SU-DHL-6 (cell line): ENCODE measurements at regions not wholly inside any gene's neighbourhood (a gene's known extent, or its start where the extent isn't known, plus 50 kb on each side); places are given as distances from the start of the nearest gene placed in this dataset.

Experiments
- H2AFZ ChIP-seq: fragments of 200-600 bp; sonication (generic); 2 replicates; pipeline ENCODE4 v1.6.1; 2014; ENCODE audit warnings: low read depth, mild to moderate bottlenecking, moderate library complexity, mixed read lengths, antibody characterized with exemption, low read length; ENCODE audit not compliant: severe bottlenecking
- H3F3A ChIP-seq: fragments of 200-600 bp; shearing (Covaris generic); 2 replicates; pipeline ENCODE4 v1.6.0; 2016; ENCODE audit warnings: antibody characterized with exemption, mild to moderate bottlenecking; ENCODE audit not compliant: insufficient read depth
- H3K27ac ChIP-seq: fragments of 200-600 bp; sonication (generic); 2 replicates; pipeline ENCODE4 v1.5.1; 2016; ENCODE audit warnings: low read depth, mild to moderate bottlenecking, low read length, moderate library complexity, mixed read lengths
- H3K27me3 ChIP-seq: fragments of 200-600 bp; sonication (generic), shearing (Covaris generic); 2 replicates; pipeline ENCODE4 v1.6.0; 2014; ENCODE audit warnings: mild to moderate bottlenecking, low read length
- H3K36me3 ChIP-seq: fragments of 200-600 bp; sonication (generic); 2 replicates; pipeline ENCODE4 v1.6.1; 2014; ENCODE audit warnings: mild to moderate bottlenecking, low read length, mixed read lengths
- H3K4me2 ChIP-seq: fragments of 300-600, 200-600 bp; shearing (Covaris generic), sonication (generic); 2 replicates; pipeline ENCODE4 v1.6.0; 2014; ENCODE audit warnings: low read length, low read depth, mild to moderate bottlenecking; ENCODE audit not compliant: poor library complexity, severe bottlenecking
- H3K4me3 ChIP-seq: fragments of 200-600 bp; sonication (generic); 2 replicates; pipeline ENCODE4 v1.5.1; 2014; ENCODE audit warnings: antibody characterized with exemption, low read length, mild to moderate bottlenecking, mixed read lengths; ENCODE audit not compliant: insufficient read depth, poor library complexity, severe bottlenecking
- H3K79me2 ChIP-seq: fragments of 200-600 bp; sonication (generic); 2 replicates; pipeline ENCODE4 v1.6.1; 2014; ENCODE audit warnings: mild to moderate bottlenecking, low read length, moderate library complexity; ENCODE audit not compliant: insufficient read depth
- H3K9ac ChIP-seq: fragments of 200-600 bp; sonication (generic); 2 replicates; pipeline ENCODE4 v1.7.0; 2014; ENCODE audit warnings: mild to moderate bottlenecking, low read length
- H3K9me2 ChIP-seq: fragments of 200-600 bp; sonication (generic); replicated peaks from 2 replicates; pipeline ENCODE4 v1.6.1; 2014; ENCODE audit warnings: low read length; ENCODE audit not compliant: insufficient read depth
- H3K9me3 ChIP-seq: fragments of 200-600 bp; sonication (generic); 2 replicates; pipeline ENCODE4 v1.6.1; 2014; ENCODE audit warnings: low read length, mixed read lengths; ENCODE audit not compliant: insufficient read depth
- H4K20me1 ChIP-seq: fragments of 200-600 bp; sonication (generic); 2 replicates; pipeline ENCODE4 v1.6.1; 2014; ENCODE audit warnings: low read depth, mild to moderate bottlenecking, antibody characterized with exemption, low read length, moderate library complexity, mixed read lengths
- EZH2phosphoT487 ChIP-seq: fragments of 200-600 bp; sonication (generic), shearing (Covaris generic); conservative IDR thresholded peaks from 2 replicates; pipeline ENCODE4 v1.6.1; 2018; ENCODE audit warnings: mild to moderate bottlenecking, antibody characterized with exemption, low read length, moderate library complexity, mixed read lengths
- TF ChIP-seq, protein P1 (sequence below): fragments of 200-600 bp; sonication (generic); IDR thresholded peaks from one replicate; pipeline ENCODE4 v1.5.1; 2017; ENCODE audit warnings: antibody characterized with exemption, mild to moderate bottlenecking, low read length, moderate library complexity; ENCODE audit not compliant: insufficient read depth, poor library complexity, severe bottlenecking

DNA sequence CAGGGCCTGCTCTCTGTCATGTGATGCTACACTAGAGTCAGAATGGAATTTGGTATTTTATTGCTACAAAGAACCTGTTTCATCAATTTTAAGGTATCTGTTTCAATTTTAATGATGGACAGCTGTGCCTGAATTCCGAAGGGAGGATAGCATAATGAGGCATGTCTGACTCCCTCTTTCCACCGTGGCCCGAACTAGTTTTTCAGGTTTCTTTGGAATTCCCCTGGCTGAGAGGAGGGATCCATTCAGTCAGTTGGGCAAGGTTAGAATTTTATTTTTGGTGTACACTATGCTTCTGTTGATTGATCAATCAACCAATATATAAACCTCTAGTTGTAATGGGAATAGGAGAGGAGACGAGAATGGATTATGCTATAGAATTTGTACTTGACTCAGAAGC, 761.8 kb downstream of the FAM133A start:
- Histone ChIP-seq H2AFZ (no peak overlapping the region), H3K4me2 (no peak overlapping the region), H3K79me2 (no peaks in the 10 kb centered on the region), H3K9me3 (no peaks in the 10 kb centered on the region), H3K27me3 (no peaks in the 10 kb centered on the region), H3F3A (no peaks in the 10 kb centered on the region), H3K36me3 (no peaks in the 10 kb centered on the region), H3K4me3 (no peak overlapping the region), H4K20me1 (no peaks in the 10 kb centered on the region), H3K27ac (no peak overlapping the region), H3K9ac (no peak overlapping the region), H3K9me2 (no peaks in the 10 kb centered on the region)
- TF ChIP-seq, protein P1, sequence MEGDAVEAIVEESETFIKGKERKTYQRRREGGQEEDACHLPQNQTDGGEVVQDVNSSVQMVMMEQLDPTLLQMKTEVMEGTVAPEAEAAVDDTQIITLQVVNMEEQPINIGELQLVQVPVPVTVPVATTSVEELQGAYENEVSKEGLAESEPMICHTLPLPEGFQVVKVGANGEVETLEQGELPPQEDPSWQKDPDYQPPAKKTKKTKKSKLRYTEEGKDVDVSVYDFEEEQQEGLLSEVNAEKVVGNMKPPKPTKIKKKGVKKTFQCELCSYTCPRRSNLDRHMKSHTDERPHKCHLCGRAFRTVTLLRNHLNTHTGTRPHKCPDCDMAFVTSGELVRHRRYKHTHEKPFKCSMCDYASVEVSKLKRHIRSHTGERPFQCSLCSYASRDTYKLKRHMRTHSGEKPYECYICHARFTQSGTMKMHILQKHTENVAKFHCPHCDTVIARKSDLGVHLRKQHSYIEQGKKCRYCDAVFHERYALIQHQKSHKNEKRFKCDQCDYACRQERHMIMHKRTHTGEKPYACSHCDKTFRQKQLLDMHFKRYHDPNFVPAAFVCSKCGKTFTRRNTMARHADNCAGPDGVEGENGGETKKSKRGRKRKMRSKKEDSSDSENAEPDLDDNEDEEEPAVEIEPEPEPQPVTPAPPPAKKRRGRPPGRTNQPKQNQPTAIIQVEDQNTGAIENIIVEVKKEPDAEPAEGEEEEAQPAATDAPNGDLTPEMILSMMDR = no peak

DNA sequence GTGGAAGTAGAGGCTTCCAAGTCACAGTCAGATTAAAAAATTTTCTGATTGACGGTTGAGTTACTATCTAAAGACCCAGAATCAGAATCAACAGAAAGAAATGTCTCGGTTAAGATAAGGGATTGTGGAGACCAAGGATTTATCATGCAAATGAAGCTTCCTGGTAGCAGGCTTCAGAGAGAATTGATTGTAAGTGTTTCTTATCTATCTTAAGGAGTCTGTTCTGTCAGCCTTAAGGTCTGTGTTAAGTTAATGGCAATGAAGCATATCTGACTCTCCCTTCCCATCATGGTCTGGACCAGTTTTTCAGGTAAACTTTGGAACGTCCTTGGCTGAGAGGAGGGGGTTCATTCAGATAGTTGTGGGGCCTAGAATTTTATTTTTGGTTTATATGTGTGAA, 780.2 kb downstream of the FAM133A start:
- no peaks in the 10 kb centered on the region for H3K79me2 ChIP-seq
- H3K4me2 ChIP-seq = no peak overlapping the region
- no peaks in the 10 kb centered on the region for H3F3A ChIP-seq
- H3K4me3 ChIP-seq = no peak overlapping the region
- no peak overlapping the region for H2AFZ ChIP-seq
- TF ChIP-seq, protein P1 = no peak
- no peak for TF ChIP-seq EZH2phosphoT487
- H3K9me3 ChIP-seq = no peaks in the 10 kb centered on the region
- H3K9ac ChIP-seq = no peak overlapping the region
- H3K27me3 ChIP-seq = no peaks in the 10 kb centered on the region
- H3K36me3 ChIP-seq = no peaks in the 10 kb centered on the region
- no peaks in the 10 kb centered on the region for H3K9me2 ChIP-seq
- H3K27ac ChIP-seq = no peak overlapping the region
- no peaks in the 10 kb centered on the region for H4K20me1 ChIP-seq

DNA sequence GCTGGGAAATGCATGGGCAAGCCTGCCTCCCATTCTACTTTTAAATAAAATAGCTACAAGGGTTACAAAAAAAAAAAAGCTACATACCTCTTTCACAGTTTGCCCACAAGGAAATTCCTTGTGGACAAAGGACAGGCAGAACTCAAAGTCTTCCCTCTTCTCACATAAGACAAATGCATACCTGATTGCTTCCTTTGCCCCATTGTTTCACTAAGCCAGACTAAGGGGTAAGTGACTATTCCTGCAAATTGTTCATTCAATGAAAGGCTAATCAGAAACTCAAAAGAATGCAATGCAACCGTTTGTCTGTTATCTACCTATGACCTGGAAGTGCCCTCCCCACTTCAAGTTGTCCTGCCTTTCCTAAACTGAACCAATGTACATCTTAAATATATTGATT, 780.6 kb downstream of the FAM133A start:
- no peaks in the 10 kb centered on the region for H3K9me2 ChIP-seq
- H3K9ac ChIP-seq = no peak overlapping the region
- H3K27me3 ChIP-seq = no peaks in the 10 kb centered on the region
- no peak for TF ChIP-seq EZH2phosphoT487
- TF ChIP-seq, protein P1 = no peak
- H3K79me2 ChIP-seq = no peaks in the 10 kb centered on the region
- no peak overlapping the region for H2AFZ ChIP-seq
- H3K36me3 ChIP-seq = no peaks in the 10 kb centered on the region
- H3F3A ChIP-seq = no peaks in the 10 kb centered on the region
- no peaks in the 10 kb centered on the region for H3K9me3 ChIP-seq
- no peaks in the 10 kb centered on the region for H4K20me1 ChIP-seq
- H3K27ac ChIP-seq = no peak overlapping the region
- no peak overlapping the region for H3K4me2 ChIP-seq
- no peak overlapping the region for H3K4me3 ChIP-seq

DNA sequence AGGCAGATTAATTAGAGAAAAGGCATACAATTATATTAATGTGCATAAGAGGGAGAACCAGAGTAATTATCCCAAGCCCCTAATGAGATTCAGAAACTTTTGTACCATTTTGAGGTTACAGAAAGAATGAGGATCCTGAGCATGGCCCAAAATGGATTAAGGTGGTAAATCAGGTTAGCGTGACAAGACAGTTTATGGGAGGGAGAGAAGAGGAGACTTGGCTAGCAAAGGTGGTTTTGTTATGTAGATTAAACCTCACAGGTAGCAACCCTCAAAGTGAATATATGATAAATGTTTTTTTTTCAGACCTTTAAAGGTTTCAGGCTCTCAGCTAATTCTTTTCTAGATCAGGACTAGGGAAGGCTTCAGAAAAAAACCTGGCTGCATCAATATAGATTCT, 781.8 kb downstream of the FAM133A start:
- H3K27me3 ChIP-seq = no peaks in the 10 kb centered on the region
- no peaks in the 10 kb centered on the region for H3K9me2 ChIP-seq
- no peak overlapping the region for H3K4me2 ChIP-seq
- H3K9me3 ChIP-seq = no peaks in the 10 kb centered on the region
- no peak overlapping the region for H3K4me3 ChIP-seq
- H2AFZ ChIP-seq = no peak overlapping the region
- H3K36me3 ChIP-seq = no peaks in the 10 kb centered on the region
- TF ChIP-seq, protein P1 = no peak
- no peak for TF ChIP-seq EZH2phosphoT487
- no peaks in the 10 kb centered on the region for H3K79me2 ChIP-seq
- no peak overlapping the region for H3K9ac ChIP-seq
- H3F3A ChIP-seq = no peaks in the 10 kb centered on the region
- no peaks in the 10 kb centered on the region for H4K20me1 ChIP-seq
- H3K27ac ChIP-seq = no peak overlapping the region
